ENCODE measurements at regions not wholly inside any gene's neighbourhood (a gene's known extent, or its start where the extent isn't known, plus 50 kb on each side); places are given as distances from the start of the nearest gene placed in this dataset.

- Histone ChIP-seq H3K4me3 (ENCODE audit: low read depth, low read length, poor library complexity, severe bottlenecking) (no peak overlapping the region), H3K36me3 (ENCODE audit: insufficient read depth, low read length, poor library complexity, severe bottlenecking) (no peaks in the 10 kb centered on the region), H3K27me3 (replicated peaks; ENCODE audit: insufficient read depth, low read depth, low read length, poor library complexity) (no peaks in the 10 kb centered on the region), H3K27ac (ENCODE audit: low read depth, low read length, poor library complexity, severe bottlenecking) (no peak overlapping the region), H3K9me3 (ENCODE audit: low read depth, low read length, poor library complexity, severe bottlenecking) (no peaks in the 10 kb centered on the region), H3K4me1 (ENCODE audit: insufficient read depth, low read length, poor library complexity, severe bottlenecking) (no peaks in the 10 kb centered on the region)
- intact Hi-C loops (cut with micrococcal nuclease; ENCODE audit: unreplicated experiment): no loop called here
- TF ChIP-seq EZH2 (IDR thresholded peaks at IDR 0.05; ENCODE audit: borderline replicate concordance, low read depth, low read length, poor library complexity, severe bottlenecking) (no peak), CTCF (conservative IDR thresholded peaks at IDR 0.05; ENCODE audit: low read depth, low read length) (no peak)
- no TSS peak for BruUV-seq (replicated peaks)
- DNase-seq (ENCODE audit: low spot score): no peak
- CTCF ChIA-PET: no interaction called here
- POLR2A ChIA-PET (ENCODE audit: low non-redundant PET): no interaction called here
Measured at GRCh38 chr3:102295756-102296155, 139.1 kb upstream of the ZPLD1 start.

GRCh38 chr3:102297072-102297658 is 137.7 kb upstream of the ZPLD1 start:
- H3K36me3 ChIP-seq (ENCODE audit: insufficient read depth, low read length, poor library complexity, severe bottlenecking): no peaks in the 10 kb centered on the region
- peak; percentile 9 for DNase-seq (ENCODE audit: low spot score)
- intact Hi-C loops (cut with micrococcal nuclease; ENCODE audit: unreplicated experiment): no loop called here
- no TSS peak for BruUV-seq (replicated peaks)
- no peaks in the 10 kb centered on the region for H3K9me3 ChIP-seq (ENCODE audit: low read depth, low read length, poor library complexity, severe bottlenecking)
- no peak overlapping the region for H3K27ac ChIP-seq (ENCODE audit: low read depth, low read length, poor library complexity, severe bottlenecking)
- H3K4me1 ChIP-seq (ENCODE audit: insufficient read depth, low read length, poor library complexity, severe bottlenecking): no peaks in the 10 kb centered on the region
- ChIA-PET POLR2A (ENCODE audit: low non-redundant PET) (no interaction called here), CTCF (no interaction called here)
- no peaks in the 10 kb centered on the region for H3K27me3 ChIP-seq (replicated peaks; ENCODE audit: insufficient read depth, low read depth, low read length, poor library complexity)
- no peak for TF ChIP-seq CTCF (conservative IDR thresholded peaks at IDR 0.05; ENCODE audit: low read depth, low read length)
- H3K4me3 ChIP-seq (ENCODE audit: low read depth, low read length, poor library complexity, severe bottlenecking): no peak overlapping the region

GRCh38 chr3:102299125-102299877 is 135.5 kb upstream of the ZPLD1 start:
- Histone ChIP-seq H3K9me3 (ENCODE audit: low read depth, low read length, poor library complexity, severe bottlenecking) (no peaks in the 10 kb centered on the region), H3K4me3 (ENCODE audit: low read depth, low read length, poor library complexity, severe bottlenecking) (no peak overlapping the region), H3K36me3 (ENCODE audit: insufficient read depth, low read length, poor library complexity, severe bottlenecking) (no peaks in the 10 kb centered on the region), H3K4me1 (ENCODE audit: insufficient read depth, low read length, poor library complexity, severe bottlenecking) (no peaks in the 10 kb centered on the region), H3K27ac (ENCODE audit: low read depth, low read length, poor library complexity, severe bottlenecking) (no peak overlapping the region), H3K27me3 (replicated peaks; ENCODE audit: insufficient read depth, low read depth, low read length, poor library complexity) (no peaks in the 10 kb centered on the region)
- TF ChIP-seq CTCF (conservative IDR thresholded peaks at IDR 0.05; ENCODE audit: low read depth, low read length) (no peak), EZH2 (IDR thresholded peaks at IDR 0.05; ENCODE audit: borderline replicate concordance, low read depth, low read length, poor library complexity, severe bottlenecking) (no peak)
- ChIA-PET CTCF (no interaction called here), POLR2A (ENCODE audit: low non-redundant PET) (no interaction called here)
- no peak for DNase-seq (ENCODE audit: low spot score)
- intact Hi-C loops (cut with micrococcal nuclease; ENCODE audit: unreplicated experiment): no loop called here
- no TSS peak for BruUV-seq (replicated peaks)

Measured in A673 (cell line).